KG1 (cell line): ENCODE measurements at regions not wholly inside any gene's neighbourhood (a gene's known extent, or its start where the extent isn't known, plus 50 kb on each side); places are given as distances from the start of the nearest gene placed in this dataset.

ENCODE experiments used
- DNase-seq: peaks from one replicate; lab custom pipeline; 2025; lab: John Stamatoyannopoulos, UW

- no peak for DNase-seq
Measured at GRCh38 chr20:18971121-18971520, 157.5 kb downstream of the SCP2D1 start.

GRCh38 chr20:18971574-18971973 lies 158.0 kb downstream of the SCP2D1 start:
- DNase-seq, result no peak

- no peak for DNase-seq
Measured at GRCh38 chr20:18972251-18972876, 158.8 kb downstream of the SCP2D1 start.

- no peak for DNase-seq
Measured at GRCh38 chr20:18973529-18974173, 160.1 kb downstream of the SCP2D1 start.

- DNase-seq, result no peak
Measured at GRCh38 chr20:18974660-18975059, 161.1 kb downstream of the SCP2D1 start.

- no peak for DNase-seq
Measured at GRCh38 chr20:18977441-18977840, 163.9 kb downstream of the SCP2D1 start.

GRCh38 chr20:18978311-18978710 lies 164.7 kb downstream of the SCP2D1 start:
- no peak for DNase-seq

- no peak for DNase-seq
Measured at GRCh38 chr20:18979132-18979531, 165.5 kb downstream of the SCP2D1 start.

- DNase-seq, result no peak
Measured at GRCh38 chr20:18981962-18982539, 168.5 kb downstream of the SCP2D1 start.

- DNase-seq, result no peak
Measured at GRCh38 chr20:18983796-18984195, 170.2 kb downstream of the SCP2D1 start.

- no peak for DNase-seq
Measured at GRCh38 chr20:18984238-18985200, 170.9 kb downstream of the SCP2D1 start.

- DNase-seq, result no peak
Measured at GRCh38 chr20:18985551-18985950, 172.0 kb downstream of the SCP2D1 start.

- DNase-seq, result no peak
Measured at GRCh38 chr20:18986146-18986830, 172.7 kb downstream of the SCP2D1 start.

GRCh38 chr20:18986895-18987580 lies 173.5 kb downstream of the SCP2D1 start:
- no peak for DNase-seq

- DNase-seq, result no peak
Measured at GRCh38 chr20:18987781-18988360, 174.3 kb downstream of the SCP2D1 start.

- no peak for DNase-seq
Measured at GRCh38 chr20:18988701-18989100, 175.1 kb downstream of the SCP2D1 start.

GRCh38 chr20:18989736-18990474 lies 176.3 kb downstream of the SCP2D1 start:
- DNase-seq, result no peak

GRCh38 chr20:18991012-18991411 lies 177.4 kb downstream of the SCP2D1 start:
- no peak for DNase-seq

- no peak for DNase-seq
Measured at GRCh38 chr20:18992418-18992817, 178.8 kb downstream of the SCP2D1 start.

- no peak for DNase-seq
Measured at GRCh38 chr20:18995455-18995854, 181.9 kb downstream of the SCP2D1 start.
